Inflammatory macrophage (primary cell): ENCODE measurements at regions not wholly inside any gene's neighbourhood (a gene's known extent, or its start where the extent isn't known, plus 50 kb on each side); places are given as distances from the start of the nearest gene placed in this dataset.

ENCODE experiments used
- DNase-seq, 2 donors: peaks; one replicate each; pipeline ENCODE4 v3.0.0-alpha.2; 2020 to 2022

- DNase-seq, result no peak
Measured at GRCh38 chr13:106433066-106433465, 102.4 kb downstream of the EFNB2 start.

- DNase-seq, result no peak
Measured at GRCh38 chr13:106432636-106433035, 102.8 kb downstream of the EFNB2 start.

- no peak for DNase-seq
Measured at GRCh38 chr13:106426909-106427308, 108.6 kb downstream of the EFNB2 start.

GRCh38 chr13:106425661-106426060 is 109.8 kb downstream of the EFNB2 start:
- no peak for DNase-seq

GRCh38 chr13:106424805-106425204 is 110.7 kb downstream of the EFNB2 start:
- no peak for DNase-seq

- no peak for DNase-seq
Measured at GRCh38 chr13:106423530-106423929, 111.9 kb downstream of the EFNB2 start.

GRCh38 chr13:106418556-106418955 is 116.9 kb downstream of the EFNB2 start:
- DNase-seq, result no peak

- DNase-seq, result no peak
Measured at GRCh38 chr13:106417467-106418110, 117.9 kb downstream of the EFNB2 start.

- no peak for DNase-seq
Measured at GRCh38 chr13:106416645-106417044, 118.8 kb downstream of the EFNB2 start.

- DNase-seq, result no peak
Measured at GRCh38 chr13:106415971-106416370, 119.5 kb downstream of the EFNB2 start.

- DNase-seq, result no peak
Measured at GRCh38 chr13:106415442-106415841, 120.0 kb downstream of the EFNB2 start.

- no peak for DNase-seq
Measured at GRCh38 chr13:106407338-106407737, 128.1 kb downstream of the EFNB2 start.

GRCh38 chr13:106405731-106406130 is 129.7 kb downstream of the EFNB2 start:
- no peak for DNase-seq

GRCh38 chr13:106403280-106403679 is 132.2 kb downstream of the EFNB2 start:
- no peak for DNase-seq

- no peak for DNase-seq
Measured at GRCh38 chr13:106402866-106403265, 132.6 kb downstream of the EFNB2 start.

GRCh38 chr13:106401081-106401480 is 134.4 kb downstream of the EFNB2 start:
- DNase-seq, result no peak

- DNase-seq, result no peak
Measured at GRCh38 chr13:106400289-106400688, 135.2 kb downstream of the EFNB2 start.

- DNase-seq, result no peak
Measured at GRCh38 chr13:106398289-106398688, 137.2 kb downstream of the EFNB2 start.

GRCh38 chr13:106393776-106394175 is 141.7 kb downstream of the EFNB2 start:
- DNase-seq, result no peak

GRCh38 chr13:106391681-106392080 is 143.8 kb downstream of the EFNB2 start:
- no peak for DNase-seq

GRCh38 chr13:106391271-106391670 is 144.2 kb downstream of the EFNB2 start:
- no peak for DNase-seq

- DNase-seq, result no peak
Measured at GRCh38 chr13:106390367-106390766, 145.1 kb downstream of the EFNB2 start.

GRCh38 chr13:106385654-106386053 is 149.8 kb downstream of the EFNB2 start:
- no peak for DNase-seq

GRCh38 chr13:106384516-106384915 is 150.9 kb downstream of the EFNB2 start:
- no peak for DNase-seq

GRCh38 chr13:106383791-106384190 is 151.7 kb downstream of the EFNB2 start:
- no peak for DNase-seq
